ENCODE measurements at regions not wholly inside any gene's neighbourhood (a gene's known extent, or its start where the extent isn't known, plus 50 kb on each side); places are given as distances from the start of the nearest gene placed in this dataset.

DNA sequence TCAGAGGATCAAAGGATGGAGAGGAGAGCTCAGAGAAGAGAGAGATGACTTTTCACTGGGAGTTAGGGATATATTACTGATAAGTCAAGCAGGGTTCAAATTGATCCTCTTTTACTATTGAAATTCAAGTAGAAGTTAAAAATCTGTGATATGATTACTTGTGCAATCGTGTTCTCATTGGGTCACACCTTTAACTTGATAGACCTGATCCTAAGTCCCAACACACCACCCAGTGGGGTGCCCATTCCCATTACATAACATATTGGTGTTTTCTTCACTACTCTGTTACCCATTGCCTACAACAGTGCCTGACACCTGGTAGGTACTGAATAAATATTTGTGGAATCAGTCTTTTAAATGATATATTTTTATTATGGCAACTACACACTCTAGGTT is 66.4 kb upstream of the PICALM start:
- Histone ChIP-seq H3K36me3 (no peaks in the 10 kb centered on the region), H3K4me3 (replicated peaks in 1 of 3) (no peak overlapping the region), H3K4me1 (no peaks in the 10 kb centered on the region), H3K27ac (no peak overlapping the region), H3K9me3 (no peaks in the 10 kb centered on the region), H3K27me3 (no peaks in the 10 kb centered on the region)
- intact Hi-C loops (cut with DNase I), result no loop called here
- DNase-seq, result no peak
- TF ChIP-seq POLR2A (IDR thresholded peaks at IDR 0.05), result no peak
- TF ChIP-seq, protein P1, sequence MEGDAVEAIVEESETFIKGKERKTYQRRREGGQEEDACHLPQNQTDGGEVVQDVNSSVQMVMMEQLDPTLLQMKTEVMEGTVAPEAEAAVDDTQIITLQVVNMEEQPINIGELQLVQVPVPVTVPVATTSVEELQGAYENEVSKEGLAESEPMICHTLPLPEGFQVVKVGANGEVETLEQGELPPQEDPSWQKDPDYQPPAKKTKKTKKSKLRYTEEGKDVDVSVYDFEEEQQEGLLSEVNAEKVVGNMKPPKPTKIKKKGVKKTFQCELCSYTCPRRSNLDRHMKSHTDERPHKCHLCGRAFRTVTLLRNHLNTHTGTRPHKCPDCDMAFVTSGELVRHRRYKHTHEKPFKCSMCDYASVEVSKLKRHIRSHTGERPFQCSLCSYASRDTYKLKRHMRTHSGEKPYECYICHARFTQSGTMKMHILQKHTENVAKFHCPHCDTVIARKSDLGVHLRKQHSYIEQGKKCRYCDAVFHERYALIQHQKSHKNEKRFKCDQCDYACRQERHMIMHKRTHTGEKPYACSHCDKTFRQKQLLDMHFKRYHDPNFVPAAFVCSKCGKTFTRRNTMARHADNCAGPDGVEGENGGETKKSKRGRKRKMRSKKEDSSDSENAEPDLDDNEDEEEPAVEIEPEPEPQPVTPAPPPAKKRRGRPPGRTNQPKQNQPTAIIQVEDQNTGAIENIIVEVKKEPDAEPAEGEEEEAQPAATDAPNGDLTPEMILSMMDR (IDR thresholded peaks at IDR 0.05), result no peak
- WGBS, 2 donors, result 95 to 100% methylated on average over 1 of the region's 1 CpG

DNA sequence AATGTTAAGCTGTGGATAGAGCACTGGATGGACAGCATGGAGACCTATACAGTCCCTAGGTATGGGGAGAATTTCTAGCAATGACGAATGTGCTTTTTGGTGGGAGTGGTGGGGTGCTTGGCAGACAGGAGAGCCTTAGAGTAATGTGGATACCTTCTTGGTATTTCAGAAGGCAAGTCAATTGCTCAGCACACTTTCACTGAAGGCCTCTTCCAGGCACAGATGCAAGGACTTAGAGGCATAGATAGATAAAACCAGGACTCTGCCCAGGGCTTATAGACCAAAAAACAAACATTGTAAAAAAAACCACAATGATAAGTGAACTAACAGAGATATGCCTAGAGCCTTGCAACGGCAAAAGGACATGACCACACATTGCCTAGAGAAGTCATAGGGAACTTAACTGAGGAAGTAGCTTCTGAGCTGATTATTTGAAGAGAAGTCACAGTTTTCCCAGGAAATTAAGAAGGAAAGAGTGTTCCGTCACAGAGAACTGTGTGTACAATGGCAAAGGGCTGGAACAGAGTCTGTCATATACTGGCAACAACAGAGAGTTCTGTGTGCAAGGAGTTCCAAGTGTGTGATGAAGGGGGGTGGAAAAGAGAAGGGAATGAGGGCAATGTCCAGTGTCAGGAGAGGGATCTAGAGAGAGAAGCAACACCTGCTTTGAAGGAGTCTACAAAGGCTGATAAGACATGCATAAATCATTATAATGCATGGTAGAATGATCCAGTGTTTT is 65.9 kb upstream of the PICALM start:
- H3K27ac ChIP-seq, result no peak overlapping the region

DNA sequence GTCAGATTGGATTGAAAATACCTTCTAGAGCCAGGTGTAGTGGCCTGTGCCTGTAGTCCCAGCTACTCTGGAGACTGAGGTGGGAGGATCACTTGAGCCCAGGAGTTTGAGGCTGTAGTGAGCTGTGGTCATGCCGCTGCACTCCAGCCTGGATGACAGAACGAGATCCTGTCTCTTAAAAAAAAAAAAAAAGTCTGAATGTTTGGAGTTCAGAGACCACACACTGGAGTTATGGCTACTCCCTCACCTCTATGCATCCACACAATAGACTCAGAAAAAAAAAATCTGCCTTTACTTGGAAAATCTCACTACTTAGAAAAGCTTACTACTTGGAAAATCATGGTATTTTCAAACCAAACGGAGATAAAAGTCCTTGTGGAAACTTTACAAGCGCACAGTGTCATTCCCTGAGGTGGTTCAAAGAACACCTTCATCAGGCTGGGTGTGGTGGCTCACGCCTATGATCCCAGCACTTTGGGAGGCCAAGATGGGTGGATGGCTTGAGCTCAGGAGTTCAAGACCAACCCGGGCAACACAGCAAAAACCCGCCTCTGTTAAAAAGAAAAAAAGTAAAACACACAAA is 63.9 kb upstream of the PICALM start:
- Histone ChIP-seq H3K4me1 (no peaks in the 10 kb centered on the region), H3K4me3 (replicated peaks in 1 of 3) (no peak overlapping the region), H3K27ac (no peak overlapping the region), H3K9me3 (no peaks in the 10 kb centered on the region), H3K27me3 (no peaks in the 10 kb centered on the region), H3K36me3 (no peaks in the 10 kb centered on the region)
- 91 to 94% methylated on average over 7 of the region's 7 CpGs for WGBS, 2 donors
- intact Hi-C loops (cut with DNase I), result no loop called here
- no peak for TF ChIP-seq POLR2A (IDR thresholded peaks at IDR 0.05)
- TF ChIP-seq, protein P1 (IDR thresholded peaks at IDR 0.05), result no peak
- no peak for DNase-seq

More for the DNA sequence above, 65.9 kb upstream of the PICALM start:
- WGBS, 2 donors, result 72 to 80% methylated on average over 3 of the region's 3 CpGs
- no peaks in the 10 kb centered on the region for H3K9me3 ChIP-seq
- no peaks in the 10 kb centered on the region for H3K4me1 ChIP-seq
- no peaks in the 10 kb centered on the region for H3K36me3 ChIP-seq
- TF ChIP-seq, protein P1 (IDR thresholded peaks at IDR 0.05), result no peak
- no peak for TF ChIP-seq POLR2A (IDR thresholded peaks at IDR 0.05)
- intact Hi-C loops (cut with DNase I), result no loop called here
- no peak overlapping the region for H3K4me3 ChIP-seq (replicated peaks in 1 of 3)
- DNase-seq, result no peak
- H3K27me3 ChIP-seq, result no peaks in the 10 kb centered on the region

DNA sequence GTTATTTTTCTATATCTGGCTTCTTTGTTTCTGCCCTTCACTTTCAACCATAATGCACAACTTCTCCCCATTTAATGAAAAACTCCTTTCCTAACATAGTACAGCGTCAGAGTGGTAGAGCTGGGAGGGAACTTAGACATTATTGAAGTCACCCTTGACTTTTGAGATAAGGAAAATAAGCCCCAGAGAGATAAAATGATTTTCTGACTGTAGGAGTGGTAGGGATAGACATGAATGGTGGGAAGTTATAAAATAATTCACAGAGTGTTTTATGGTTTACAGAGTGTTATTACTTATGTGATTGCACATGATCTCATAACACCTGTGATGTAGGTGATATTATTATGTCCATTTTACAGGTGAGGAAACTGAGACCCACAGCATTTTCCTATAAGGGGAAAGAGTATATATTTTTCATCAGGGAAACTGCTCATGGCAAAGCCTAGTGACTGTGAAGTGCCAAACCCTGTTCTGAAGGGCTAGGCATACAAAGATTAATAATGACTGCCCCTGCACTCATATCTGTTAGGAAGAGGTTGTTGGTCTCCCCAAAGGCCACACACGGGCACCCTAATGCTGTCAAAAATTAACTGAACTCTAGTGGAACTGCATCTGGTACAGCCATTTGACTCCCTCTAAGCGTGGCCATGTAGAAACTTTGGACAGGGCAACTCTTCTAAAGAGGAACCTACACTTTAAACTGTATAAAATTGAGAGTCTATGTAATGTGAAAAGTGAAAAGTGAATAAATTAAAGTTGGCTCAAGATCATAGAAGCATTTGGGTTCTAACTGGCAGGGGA is 61.1 kb upstream of the PICALM start:
- H3K36me3 ChIP-seq, result no peaks in the 10 kb centered on the region
- H3K4me3 ChIP-seq (replicated peaks in 1 of 3), result no peak overlapping the region
- H3K27me3 ChIP-seq, result no peaks in the 10 kb centered on the region
- H3K27ac ChIP-seq, result no peak overlapping the region
- 91% methylated on average over 3 of the region's 3 CpGs for WGBS, 2 donors
- H3K4me1 ChIP-seq, result no peaks in the 10 kb centered on the region
- H3K9me3 ChIP-seq, result no peaks in the 10 kb centered on the region
- intact Hi-C loops (cut with DNase I), result no loop called here
- DNase-seq, result no peak
- TF ChIP-seq, protein P1 (IDR thresholded peaks at IDR 0.05), result no peak
- no peak for TF ChIP-seq POLR2A (IDR thresholded peaks at IDR 0.05)

DNA sequence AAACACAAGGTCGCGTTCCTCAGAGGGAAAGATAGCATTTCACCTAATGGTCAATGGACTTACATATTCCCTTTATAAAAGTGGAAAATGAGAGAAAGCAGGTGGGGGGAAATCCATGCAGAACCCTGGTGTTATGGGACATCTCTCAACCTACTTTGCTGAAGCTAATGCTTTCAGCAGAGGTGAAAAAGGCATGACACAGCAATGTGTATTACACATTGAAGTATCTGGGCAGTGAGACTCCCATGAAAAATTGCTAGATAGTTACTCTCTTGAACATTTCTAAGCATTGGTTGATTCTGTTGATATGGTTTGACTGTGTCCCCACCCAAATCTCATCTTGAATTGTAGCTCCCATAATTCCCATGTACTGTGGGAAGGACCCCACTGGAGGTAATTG is 60.0 kb upstream of the PICALM start:
- no peaks in the 10 kb centered on the region for H3K9me3 ChIP-seq
- H3K4me3 ChIP-seq (replicated peaks in 1 of 3), result no peak overlapping the region
- TF ChIP-seq, protein P1 (IDR thresholded peaks at IDR 0.05), result no peak
- TF ChIP-seq POLR2A (IDR thresholded peaks at IDR 0.05), result no peak
- no peak overlapping the region for H3K27ac ChIP-seq
- intact Hi-C loops (cut with DNase I), result no loop called here
- no peak for DNase-seq
- no peaks in the 10 kb centered on the region for H3K36me3 ChIP-seq
- H3K4me1 ChIP-seq, result no peaks in the 10 kb centered on the region
- H3K27me3 ChIP-seq, result no peaks in the 10 kb centered on the region
- 93 to 98% methylated on average over 2 of the region's 2 CpGs for WGBS, 2 donors

All from thyroid gland (tissue), 4 donors.